GM12874 (cell line): ENCODE measurements at regions not wholly inside any gene's neighbourhood (a gene's known extent, or its start where the extent isn't known, plus 50 kb on each side); places are given as distances from the start of the nearest gene placed in this dataset.

ENCODE experiments used
- CTCF ChIP-seq: IDR thresholded peaks from 2 replicates; pipeline ENCODE4 v1.5.1; 2011; ENCODE audit warnings: low read depth, mild to moderate bottlenecking, control low read depth, low read length, moderate library complexity; ENCODE audit not compliant: insufficient read depth

- no peak for TF ChIP-seq CTCF
Measured at GRCh38 chr7:155870334-155871180, 58.3 kb upstream of the SHH start.

- TF ChIP-seq CTCF, result no peak
Measured at GRCh38 chr7:155869784-155870076, 57.5 kb upstream of the SHH start.

GRCh38 chr7:155868955-155869783 lies 56.9 kb upstream of the SHH start:
- TF ChIP-seq CTCF, result no peak

GRCh38 chr7:155867734-155868400 lies 55.6 kb upstream of the SHH start:
- no peak for TF ChIP-seq CTCF

GRCh38 chr7:155867280-155867679 lies 55.0 kb upstream of the SHH start:
- no peak for TF ChIP-seq CTCF

GRCh38 chr7:155865830-155866525 lies 53.7 kb upstream of the SHH start:
- no peak for TF ChIP-seq CTCF
